Fibroblast of mammary gland (primary cell): ENCODE measurements at regions not wholly inside any gene's neighbourhood (a gene's known extent, or its start where the extent isn't known, plus 50 kb on each side); places are given as distances from the start of the nearest gene placed in this dataset.

Experiments used
- DNase-seq: peaks from one replicate; pipeline ENCODE4 v3.0.0-alpha.2; 2010; ENCODE audit warnings: low read depth
- H3K4me3 ChIP-seq: 2 replicates; pipeline ENCODE4 v1.5.1; 2011; ENCODE audit warnings: low read depth, mild to moderate bottlenecking, low read length, moderate library complexity; ENCODE audit not compliant: control insufficient read depth
- TF ChIP-seq, protein P1 (sequence below): conservative IDR thresholded peaks from 2 replicates; pipeline ENCODE4 v1.5.1; 2011; ENCODE audit warnings: low read depth, low read length, inconsistent platforms; ENCODE audit not compliant: control insufficient read depth, insufficient read depth

DNA sequence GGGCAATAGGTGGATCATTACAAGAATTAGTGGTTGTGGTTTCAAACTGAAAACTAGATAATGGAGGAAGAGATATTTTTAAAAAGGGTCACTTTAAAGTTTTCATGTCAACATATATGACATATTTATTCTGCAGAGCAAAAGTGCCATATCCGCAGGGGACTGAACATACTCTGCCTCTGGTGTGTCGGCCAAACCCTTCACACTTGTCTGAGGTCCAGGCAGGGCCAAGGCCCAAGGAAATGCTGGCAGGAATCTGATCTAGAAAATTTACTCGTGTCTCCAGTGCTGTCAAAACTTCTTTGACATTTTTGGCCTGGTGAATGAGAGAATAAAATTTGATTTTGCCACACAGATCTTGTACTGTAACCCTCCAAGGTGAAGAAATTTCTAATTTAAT is 562.3 kb downstream of the CCSER2 start:
- TF ChIP-seq, protein P1, sequence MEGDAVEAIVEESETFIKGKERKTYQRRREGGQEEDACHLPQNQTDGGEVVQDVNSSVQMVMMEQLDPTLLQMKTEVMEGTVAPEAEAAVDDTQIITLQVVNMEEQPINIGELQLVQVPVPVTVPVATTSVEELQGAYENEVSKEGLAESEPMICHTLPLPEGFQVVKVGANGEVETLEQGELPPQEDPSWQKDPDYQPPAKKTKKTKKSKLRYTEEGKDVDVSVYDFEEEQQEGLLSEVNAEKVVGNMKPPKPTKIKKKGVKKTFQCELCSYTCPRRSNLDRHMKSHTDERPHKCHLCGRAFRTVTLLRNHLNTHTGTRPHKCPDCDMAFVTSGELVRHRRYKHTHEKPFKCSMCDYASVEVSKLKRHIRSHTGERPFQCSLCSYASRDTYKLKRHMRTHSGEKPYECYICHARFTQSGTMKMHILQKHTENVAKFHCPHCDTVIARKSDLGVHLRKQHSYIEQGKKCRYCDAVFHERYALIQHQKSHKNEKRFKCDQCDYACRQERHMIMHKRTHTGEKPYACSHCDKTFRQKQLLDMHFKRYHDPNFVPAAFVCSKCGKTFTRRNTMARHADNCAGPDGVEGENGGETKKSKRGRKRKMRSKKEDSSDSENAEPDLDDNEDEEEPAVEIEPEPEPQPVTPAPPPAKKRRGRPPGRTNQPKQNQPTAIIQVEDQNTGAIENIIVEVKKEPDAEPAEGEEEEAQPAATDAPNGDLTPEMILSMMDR: no peak
- no peak for DNase-seq
- H3K4me3 ChIP-seq: no peak overlapping the region

DNA sequence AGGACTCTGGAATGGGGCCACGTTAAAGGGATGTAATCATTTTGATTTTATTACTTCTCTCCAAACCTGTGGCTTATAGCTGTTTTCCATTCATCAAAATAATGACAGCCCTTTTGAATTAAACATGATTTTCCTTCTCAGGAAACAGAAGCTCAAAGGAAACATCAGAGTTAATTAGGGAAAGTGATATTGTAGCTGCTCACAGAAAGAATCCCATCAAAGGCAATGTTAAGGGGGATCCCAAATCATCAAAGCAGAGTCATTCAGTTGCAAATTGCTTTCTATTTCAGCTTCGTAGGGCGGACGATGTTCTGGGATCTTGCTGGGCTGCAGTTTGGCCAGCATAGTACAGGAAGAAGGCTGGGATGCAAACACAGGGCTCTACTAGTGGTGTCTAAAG is 563.2 kb downstream of the CCSER2 start:
- TF ChIP-seq, protein P1: no peak
- H3K4me3 ChIP-seq: no peak overlapping the region
- DNase-seq: no peak

- DNase-seq: no peak
- H3K4me3 ChIP-seq: no peak overlapping the region
- TF ChIP-seq, protein P1: no peak
These were observed 567.2 kb downstream of the CCSER2 start for GRCh38 chr10:84895541-84895940.

- no peak overlapping the region for H3K4me3 ChIP-seq
- TF ChIP-seq, protein P1: no peak
- no peak for DNase-seq
These were observed 568.5 kb downstream of the CCSER2 start for GRCh38 chr10:84896909-84897308.

DNA sequence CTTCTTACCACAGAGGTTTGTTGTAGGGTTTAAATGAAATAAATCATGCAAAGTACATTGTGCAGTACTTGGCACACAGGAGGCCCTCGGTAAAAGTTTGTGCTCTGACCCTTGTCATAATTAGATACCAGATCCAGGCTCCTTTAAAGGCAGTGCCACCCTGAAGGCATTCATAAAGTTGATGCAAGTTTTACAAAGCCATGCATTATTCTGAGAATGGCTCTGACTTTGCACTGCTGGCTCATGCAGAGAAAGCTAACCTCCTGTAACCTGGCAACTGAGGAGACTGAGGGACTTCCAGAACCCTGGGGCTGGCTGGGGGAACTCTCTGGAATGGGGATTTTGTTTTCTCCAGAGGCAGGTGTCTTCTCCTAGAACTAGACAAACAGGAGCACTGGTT is 570.9 kb downstream of the CCSER2 start:
- H3K4me3 ChIP-seq: no peak overlapping the region
- TF ChIP-seq, protein P1: no peak
- DNase-seq: no peak

DNA sequence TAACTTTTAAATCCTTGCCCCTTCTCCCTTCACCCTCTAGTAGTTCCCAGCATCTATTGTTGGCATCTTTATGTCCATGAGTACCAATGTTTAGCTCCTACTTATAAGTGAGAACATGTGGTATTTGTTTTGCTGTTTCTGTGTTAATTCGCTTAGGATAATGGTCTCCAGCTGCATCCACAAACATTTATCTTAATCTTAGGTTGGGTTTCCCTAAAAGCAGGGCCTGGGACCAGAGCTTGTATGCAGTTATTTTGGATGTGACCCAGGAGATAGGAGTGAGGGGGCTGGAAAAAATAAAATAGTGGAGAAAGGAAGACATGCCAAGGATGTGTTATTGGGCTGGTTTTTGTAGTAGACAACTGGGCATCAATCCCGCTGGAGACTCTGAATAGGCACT is 571.8 kb downstream of the CCSER2 start:
- DNase-seq: no peak
- no peak overlapping the region for H3K4me3 ChIP-seq
- TF ChIP-seq, protein P1: no peak

DNA sequence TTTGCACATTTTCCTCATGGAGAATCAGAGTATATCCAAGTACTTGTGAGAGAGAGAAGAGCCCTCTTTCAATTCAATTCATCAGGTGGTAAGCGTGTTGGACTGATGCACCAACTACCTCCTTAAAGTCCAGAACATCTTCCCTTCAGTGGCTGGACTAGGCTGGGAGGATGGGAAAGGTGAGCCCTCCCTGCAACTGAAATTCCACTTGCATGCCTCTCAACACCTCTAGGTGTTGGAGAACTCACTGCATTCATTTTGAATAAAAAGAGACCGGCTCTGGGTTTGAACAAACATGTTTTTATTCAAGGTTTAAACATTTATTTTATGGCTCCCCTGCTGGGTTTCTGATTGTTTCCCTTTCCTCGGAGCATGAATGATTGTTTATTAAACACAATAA is 573.5 kb downstream of the CCSER2 start:
- TF ChIP-seq, protein P1: no peak
- H3K4me3 ChIP-seq: no peak overlapping the region
- DNase-seq: no peak
